ENCODE measurements at regions not wholly inside any gene's neighbourhood (a gene's known extent, or its start where the extent isn't known, plus 50 kb on each side); places are given as distances from the start of the nearest gene placed in this dataset.

DNA sequence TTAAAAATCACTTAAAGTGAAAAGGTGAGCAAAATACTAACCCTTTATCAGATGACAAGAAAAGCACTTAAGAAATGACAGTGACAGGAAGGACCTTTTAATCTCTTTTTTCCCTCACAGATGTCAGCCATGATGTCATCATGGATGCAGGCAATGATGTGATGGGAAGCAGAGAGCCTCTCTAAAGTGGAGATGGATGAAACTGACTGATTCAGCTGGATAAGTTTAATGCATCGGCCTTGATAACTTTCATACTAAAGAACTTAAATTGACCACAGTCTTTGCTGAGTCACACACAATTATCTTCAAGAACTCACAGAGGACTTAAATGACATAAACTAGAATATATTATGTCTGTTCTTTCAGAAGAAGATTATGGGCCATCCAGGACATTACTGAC lies 153.2 kb upstream of the FGF10 start:
- TF ChIP-seq, protein P1, sequence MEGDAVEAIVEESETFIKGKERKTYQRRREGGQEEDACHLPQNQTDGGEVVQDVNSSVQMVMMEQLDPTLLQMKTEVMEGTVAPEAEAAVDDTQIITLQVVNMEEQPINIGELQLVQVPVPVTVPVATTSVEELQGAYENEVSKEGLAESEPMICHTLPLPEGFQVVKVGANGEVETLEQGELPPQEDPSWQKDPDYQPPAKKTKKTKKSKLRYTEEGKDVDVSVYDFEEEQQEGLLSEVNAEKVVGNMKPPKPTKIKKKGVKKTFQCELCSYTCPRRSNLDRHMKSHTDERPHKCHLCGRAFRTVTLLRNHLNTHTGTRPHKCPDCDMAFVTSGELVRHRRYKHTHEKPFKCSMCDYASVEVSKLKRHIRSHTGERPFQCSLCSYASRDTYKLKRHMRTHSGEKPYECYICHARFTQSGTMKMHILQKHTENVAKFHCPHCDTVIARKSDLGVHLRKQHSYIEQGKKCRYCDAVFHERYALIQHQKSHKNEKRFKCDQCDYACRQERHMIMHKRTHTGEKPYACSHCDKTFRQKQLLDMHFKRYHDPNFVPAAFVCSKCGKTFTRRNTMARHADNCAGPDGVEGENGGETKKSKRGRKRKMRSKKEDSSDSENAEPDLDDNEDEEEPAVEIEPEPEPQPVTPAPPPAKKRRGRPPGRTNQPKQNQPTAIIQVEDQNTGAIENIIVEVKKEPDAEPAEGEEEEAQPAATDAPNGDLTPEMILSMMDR (IDR thresholded peaks at IDR 0.05), result no peak
- TF ChIP-seq POLR2A (IDR thresholded peaks at IDR 0.05), result no peak

Data from tibial nerve (tissue), 3 donors.